Astrocyte of the spinal cord (primary cell): ENCODE measurements at regions not wholly inside any gene's neighbourhood (a gene's known extent, or its start where the extent isn't known, plus 50 kb on each side); places are given as distances from the start of the nearest gene placed in this dataset.
A peak's percentile ranks its signal among the peaks of the same experiment; 100 is the strongest.

ENCODE experiments used
- DNase-seq: peaks from one replicate; pipeline ENCODE4 v3.0.0; 2011; ENCODE audit warnings: low read depth, low spot score
- H3K4me3 ChIP-seq: 2 replicates; pipeline ENCODE4 v1.5.1; 2011; ENCODE audit warnings: low read depth, mild to moderate bottlenecking, low read length, moderate library complexity
- in situ Hi-C: cut with HindIII; loops from 2 replicates; pipeline ENCODE4 v1.10.0; 2017; ENCODE audit warnings: low sequenced_read_pairs
- TF ChIP-seq, protein P1 (sequence below): IDR thresholded peaks from 2 replicates; pipeline ENCODE4 v1.5.1; 2012; ENCODE audit warnings: low read depth, mild to moderate bottlenecking, low read length, inconsistent platforms

GRCh38 chr4:60134099-60134498, 1066.0 kb upstream of the ADGRL3 start:
- TF ChIP-seq, protein P1, sequence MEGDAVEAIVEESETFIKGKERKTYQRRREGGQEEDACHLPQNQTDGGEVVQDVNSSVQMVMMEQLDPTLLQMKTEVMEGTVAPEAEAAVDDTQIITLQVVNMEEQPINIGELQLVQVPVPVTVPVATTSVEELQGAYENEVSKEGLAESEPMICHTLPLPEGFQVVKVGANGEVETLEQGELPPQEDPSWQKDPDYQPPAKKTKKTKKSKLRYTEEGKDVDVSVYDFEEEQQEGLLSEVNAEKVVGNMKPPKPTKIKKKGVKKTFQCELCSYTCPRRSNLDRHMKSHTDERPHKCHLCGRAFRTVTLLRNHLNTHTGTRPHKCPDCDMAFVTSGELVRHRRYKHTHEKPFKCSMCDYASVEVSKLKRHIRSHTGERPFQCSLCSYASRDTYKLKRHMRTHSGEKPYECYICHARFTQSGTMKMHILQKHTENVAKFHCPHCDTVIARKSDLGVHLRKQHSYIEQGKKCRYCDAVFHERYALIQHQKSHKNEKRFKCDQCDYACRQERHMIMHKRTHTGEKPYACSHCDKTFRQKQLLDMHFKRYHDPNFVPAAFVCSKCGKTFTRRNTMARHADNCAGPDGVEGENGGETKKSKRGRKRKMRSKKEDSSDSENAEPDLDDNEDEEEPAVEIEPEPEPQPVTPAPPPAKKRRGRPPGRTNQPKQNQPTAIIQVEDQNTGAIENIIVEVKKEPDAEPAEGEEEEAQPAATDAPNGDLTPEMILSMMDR: no peak
- no peak overlapping the region for H3K4me3 ChIP-seq
- peak; percentile 17 for DNase-seq
- in situ Hi-C loops: no loop called here

DNA sequence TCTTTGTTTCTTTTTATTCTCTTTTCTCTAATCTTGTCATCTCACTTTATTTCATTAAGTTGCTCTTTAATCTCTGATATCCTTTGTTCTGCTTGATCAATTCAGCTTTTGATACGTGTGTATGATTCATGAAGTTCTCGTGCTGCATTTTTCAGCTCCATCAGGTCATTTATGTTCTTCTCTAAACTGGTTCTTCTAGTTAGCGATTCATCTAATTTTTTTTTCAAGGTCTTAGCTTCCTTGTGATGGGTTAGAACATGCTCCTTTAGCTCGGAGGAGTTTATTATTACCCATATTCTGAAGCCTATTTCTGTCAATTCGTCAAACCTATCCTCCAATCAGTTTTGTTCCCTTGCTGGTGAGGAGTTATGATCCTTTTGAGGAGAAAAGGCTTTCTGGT, 1045.0 kb upstream of the ADGRL3 start:
- TF ChIP-seq, protein P1: no peak
- DNase-seq: no peak
- H3K4me3 ChIP-seq: no peak overlapping the region
- in situ Hi-C loops: no loop called here

DNA sequence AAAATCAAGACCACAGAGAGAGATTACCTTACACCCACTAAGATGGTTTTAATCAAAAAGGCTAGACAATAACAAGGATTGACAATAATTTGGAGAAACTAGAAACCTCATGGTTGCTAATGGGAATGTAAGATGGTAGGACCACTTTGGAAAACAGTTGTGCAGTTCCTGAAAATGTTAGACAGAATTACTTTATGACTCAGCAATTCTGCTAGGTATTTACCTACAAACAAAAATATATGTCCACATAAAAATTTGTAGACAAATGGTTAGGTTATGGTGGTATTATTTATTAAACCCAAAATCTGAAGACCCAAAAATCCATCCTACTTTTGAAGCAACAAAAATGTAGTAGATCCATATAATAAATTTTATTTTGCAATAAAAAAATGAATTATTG, 1027.0 kb upstream of the ADGRL3 start:
- H3K4me3 ChIP-seq: no peak overlapping the region
- DNase-seq: no peak
- TF ChIP-seq, protein P1: no peak
- in situ Hi-C loops: no loop called here

GRCh38 chr4:60173718-60174117, 1026.4 kb upstream of the ADGRL3 start:
- TF ChIP-seq, protein P1: no peak
- in situ Hi-C loops: no loop called here
- DNase-seq: no peak
- no peak overlapping the region for H3K4me3 ChIP-seq

DNA sequence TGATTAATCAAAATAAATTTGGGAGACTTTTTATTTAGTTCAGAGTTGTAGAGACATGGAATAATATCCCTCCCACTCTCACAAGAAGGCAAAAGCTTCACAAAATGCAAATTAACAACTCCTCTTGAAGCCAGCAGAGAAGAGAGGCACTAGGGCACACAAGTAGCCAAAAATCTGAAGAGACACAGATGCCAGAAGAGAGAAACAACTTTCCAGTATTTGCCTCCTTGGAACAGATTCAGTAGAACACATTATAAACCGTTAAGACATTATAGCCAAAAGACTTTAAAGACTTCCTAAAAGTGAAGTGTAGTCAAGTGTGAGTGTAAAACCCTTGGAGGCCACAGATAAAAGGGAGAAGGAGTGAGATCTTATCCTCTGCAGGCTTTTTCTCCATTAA, 1024.9 kb upstream of the ADGRL3 start:
- in situ Hi-C loops: no loop called here
- TF ChIP-seq, protein P1: no peak
- no peak overlapping the region for H3K4me3 ChIP-seq
- no peak for DNase-seq

GRCh38 chr4:60187428-60187827, 1012.7 kb upstream of the ADGRL3 start:
- H3K4me3 ChIP-seq: no peak overlapping the region
- in situ Hi-C loops: no loop called here
- no peak for DNase-seq
- TF ChIP-seq, protein P1: no peak

- TF ChIP-seq, protein P1: no peak
- in situ Hi-C loops: no loop called here
- DNase-seq: no peak
- H3K4me3 ChIP-seq: no peak overlapping the region
Measured at GRCh38 chr4:60189286-60189685, 1010.8 kb upstream of the ADGRL3 start.
